DOHH2 (cell line): ENCODE measurements at regions not wholly inside any gene's neighbourhood (a gene's known extent, or its start where the extent isn't known, plus 50 kb on each side); places are given as distances from the start of the nearest gene placed in this dataset.
"Not testable (repeated sequence)": the region's sequence is repeated elsewhere in the genome, so short reads cannot be mapped to it uniquely, and the experiment has no call there.

ENCODE experiments used
- H3F3A ChIP-seq: fragments of 200-600 bp; sonication (generic), shearing (Covaris generic); 2 replicates; pipeline ENCODE4 v1.6.0; 2016; ENCODE audit warnings: antibody characterized with exemption, mild to moderate bottlenecking; ENCODE audit not compliant: control insufficient read depth, insufficient read depth
- H3K27ac ChIP-seq: fragments of 200-600 bp; sonication (generic); 2 replicates; pipeline ENCODE4 v1.5.1; 2014; ENCODE audit warnings: low read depth, mild to moderate bottlenecking, low read length, moderate library complexity
- H3K27me3 ChIP-seq: fragments of 200-600 bp; sonication (generic); 2 replicates; pipeline ENCODE4 v1.6.1; 2014; ENCODE audit warnings: mild to moderate bottlenecking, low read length, mixed read lengths; ENCODE audit not compliant: control insufficient read depth
- H3K36me3 ChIP-seq: fragments of 200-600 bp; sonication (generic); 2 replicates; pipeline ENCODE4 v1.6.1; 2014; ENCODE audit warnings: mild to moderate bottlenecking, low read length, moderate library complexity, mixed read lengths; ENCODE audit not compliant: control insufficient read depth
- H3K4me1 ChIP-seq: fragments of 200-600 bp; sonication (generic); 2 replicates; pipeline ENCODE4 v1.6.1; 2014; ENCODE audit warnings: mild to moderate bottlenecking, low read length, mixed read lengths; ENCODE audit not compliant: control insufficient read depth
- H3K4me2 ChIP-seq: fragments of 200-600 bp; sonication (generic); 2 replicates; pipeline ENCODE4 v1.6.0; 2014; ENCODE audit warnings: mild to moderate bottlenecking, low read length, moderate library complexity
- H3K4me3 ChIP-seq: fragments of 200-600 bp; sonication (generic); 2 replicates; pipeline ENCODE4 v1.5.1; 2014; ENCODE audit warnings: mild to moderate bottlenecking, low read length, mixed read lengths
- H3K79me2 ChIP-seq: fragments of 200-600 bp; sonication (generic); 2 replicates; pipeline ENCODE4 v1.6.1; 2014; ENCODE audit warnings: mild to moderate bottlenecking, low read length, mixed read lengths; ENCODE audit not compliant: control insufficient read depth
- H3K9me2 ChIP-seq: fragments of 200-600 bp; sonication (generic); replicated peaks from 2 replicates; pipeline ENCODE4 v1.6.1; 2014; ENCODE audit warnings: mild to moderate bottlenecking, low read length, mixed read lengths; ENCODE audit not compliant: control insufficient read depth
- H3K9me3 ChIP-seq: fragments of 200-600 bp; sonication (generic); 2 replicates; pipeline ENCODE4 v1.6.1; 2014; ENCODE audit warnings: antibody characterized with exemption, low read length, mixed read lengths; ENCODE audit not compliant: control insufficient read depth, insufficient read depth
- H4K20me1 ChIP-seq: fragments of 200-600 bp; sonication (generic); 2 replicates; pipeline ENCODE4 v1.6.0; 2014; ENCODE audit warnings: low read depth, mild to moderate bottlenecking, antibody characterized with exemption, low read length, moderate library complexity; ENCODE audit not compliant: control insufficient read depth, insufficient read depth
- CTCF ChIP-seq: fragments of 200-600 bp; sonication (generic); IDR thresholded peaks from one replicate; pipeline ENCODE4 v1.5.1; 2014; ENCODE audit warnings: antibody characterized with exemption, mild to moderate bottlenecking, low read depth, low read length; ENCODE audit not compliant: poor library complexity, severe bottlenecking
- EZH2phosphoT487 ChIP-seq: fragments of 200-600 bp; sonication (generic); IDR thresholded peaks from 2 replicates; pipeline ENCODE4 v1.6.1; 2017; ENCODE audit warnings: borderline replicate concordance, mild to moderate bottlenecking, antibody characterized with exemption, low read length, moderate library complexity, mixed read lengths

- Histone ChIP-seq H3K27me3 (no peaks in the 10 kb centered on the region), H3K9me3 (no peaks in the 10 kb centered on the region), H3K9me2 (no peaks in the 10 kb centered on the region), H3K36me3 (no peaks in the 10 kb centered on the region), H3K4me2 (no peak overlapping the region), H3F3A (no peaks in the 10 kb centered on the region), H3K27ac (no peak overlapping the region), H3K79me2 (no peaks in the 10 kb centered on the region), H3K4me1 (no peaks in the 10 kb centered on the region), H4K20me1 (no peaks in the 10 kb centered on the region), H3K4me3 (no peak overlapping the region)
- TF ChIP-seq EZH2phosphoT487 = no peak
- TF ChIP-seq CTCF = no peak
Observed at GRCh38 chr5:85395526-85395925, 1010.8 kb upstream of the EDIL3 start.

- TF ChIP-seq EZH2phosphoT487 = no peak
- no peak for TF ChIP-seq CTCF
- Histone ChIP-seq H3K27me3 (no peaks in the 10 kb centered on the region), H4K20me1 (no peaks in the 10 kb centered on the region), H3K4me2 (no peak overlapping the region), H3F3A (no peaks in the 10 kb centered on the region), H3K9me3 (no peaks in the 10 kb centered on the region), H3K4me1 (no peaks in the 10 kb centered on the region), H3K79me2 (no peaks in the 10 kb centered on the region), H3K36me3 (no peaks in the 10 kb centered on the region), H3K4me3 (no peak overlapping the region), H3K27ac (no peak overlapping the region), H3K9me2 (no peaks in the 10 kb centered on the region)
Observed at GRCh38 chr5:85397451-85397850, 1012.8 kb upstream of the EDIL3 start.

GRCh38 chr5:85428426-85428934 lies 1043.8 kb upstream of the EDIL3 start:
- no peaks in the 10 kb centered on the region for H3K79me2 ChIP-seq
- no peaks in the 10 kb centered on the region for H3K36me3 ChIP-seq
- H4K20me1 ChIP-seq = no peaks in the 10 kb centered on the region
- no peak overlapping the region for H3K4me2 ChIP-seq
- no peaks in the 10 kb centered on the region for H3K27me3 ChIP-seq
- TF ChIP-seq CTCF (no peak), EZH2phosphoT487 (no peak)
- H3K9me2 ChIP-seq = no peaks in the 10 kb centered on the region
- no peaks in the 10 kb centered on the region for H3K4me1 ChIP-seq
- no peak overlapping the region for H3K4me3 ChIP-seq
- no peak overlapping the region for H3K27ac ChIP-seq
- no peaks in the 10 kb centered on the region for H3K9me3 ChIP-seq
- no peaks in the 10 kb centered on the region for H3F3A ChIP-seq

GRCh38 chr5:85431726-85432125 lies 1047.0 kb upstream of the EDIL3 start:
- not testable (repeated sequence) for H3K4me1 ChIP-seq, H3K9me3 ChIP-seq, H3K4me3 ChIP-seq, H3K9me2 ChIP-seq, H3K79me2 ChIP-seq, H3K27ac ChIP-seq, H4K20me1 ChIP-seq, H3K27me3 ChIP-seq, H3K4me2 ChIP-seq, H3K36me3 ChIP-seq, H3F3A ChIP-seq
